Activated T-cell treated with anti-CD3 and anti-CD28 coated beads, Interleukin-2, amount 50 U/mL, for 4 hours (primary cell): ENCODE measurements at regions not wholly inside any gene's neighbourhood (a gene's known extent, or its start where the extent isn't known, plus 50 kb on each side); places are given as distances from the start of the nearest gene placed in this dataset.
"Not testable (repeated sequence)": the region's sequence is repeated elsewhere in the genome, so short reads cannot be mapped to it uniquely, and the experiment has no call there.

Experiments used
- ATAC-seq, 2 donors: fragments of 200-7000 bp; cut with Tn5 transposase; one replicate each; pipeline ENCODE4 v1.10.0; 2021
- DNase-seq: peaks from one replicate; pipeline ENCODE4 v3.0.0-alpha.2; 2020
- H3K27me3 Mint-ChIP-seq: one replicate; pipeline ENCODE4 v1.8.0; 2021; ENCODE audit warnings: low read depth, mixed read lengths
- H3K36me3 Mint-ChIP-seq: one replicate; pipeline ENCODE4 v1.8.0; 2022; ENCODE audit warnings: mixed read lengths; ENCODE audit not compliant: insufficient read depth
- H3K4me1 Mint-ChIP-seq: one replicate; pipeline ENCODE4 v1.8.0; 2021; ENCODE audit warnings: low read depth, mixed read lengths
- H3K4me3 Mint-ChIP-seq: one replicate; pipeline ENCODE4 v1.8.0; 2021; ENCODE audit warnings: mild to moderate bottlenecking, moderate library complexity, mixed read lengths
- H3K9me3 Mint-ChIP-seq: one replicate; pipeline ENCODE4 v1.8.0; 2021; ENCODE audit warnings: mixed read lengths

GRCh38 chr15:95615436-95615835 lies 715.1 kb upstream of the NR2F2 start:
- Mint-ChIP-seq H3K27me3 (no peaks in the 10 kb centered on the region), H3K4me1 (peaks cover 4% of the 10 kb centered on the region), H3K36me3 (no peaks in the 10 kb centered on the region), H3K4me3 (no peak overlapping the region), H3K9me3 (no peaks in the 10 kb centered on the region)
- ATAC-seq (no peak), DNase-seq (no peak)

- H3K36me3 Mint-ChIP-seq = no peaks in the 10 kb centered on the region
- H3K4me1 Mint-ChIP-seq = peaks cover 12% of the 10 kb centered on the region
- H3K27me3 Mint-ChIP-seq = no peaks in the 10 kb centered on the region
- DNase-seq (no peak), ATAC-seq (no peak)
- no peak overlapping the region for H3K4me3 Mint-ChIP-seq
- H3K9me3 Mint-ChIP-seq = no peaks in the 10 kb centered on the region
Measured at GRCh38 chr15:95616306-95616705, 714.2 kb upstream of the NR2F2 start.

GRCh38 chr15:95620934-95621579 lies 709.4 kb upstream of the NR2F2 start:
- Mint-ChIP-seq H3K27me3 (no peaks in the 10 kb centered on the region), H3K9me3 (peaks cover 17% of the 10 kb centered on the region), H3K4me1 (peaks cover 13% of the 10 kb centered on the region), H3K4me3 (no peak overlapping the region), H3K36me3 (no peaks in the 10 kb centered on the region)
- DNase-seq (no peak), ATAC-seq (peak; percentile 79 to 88)

DNA sequence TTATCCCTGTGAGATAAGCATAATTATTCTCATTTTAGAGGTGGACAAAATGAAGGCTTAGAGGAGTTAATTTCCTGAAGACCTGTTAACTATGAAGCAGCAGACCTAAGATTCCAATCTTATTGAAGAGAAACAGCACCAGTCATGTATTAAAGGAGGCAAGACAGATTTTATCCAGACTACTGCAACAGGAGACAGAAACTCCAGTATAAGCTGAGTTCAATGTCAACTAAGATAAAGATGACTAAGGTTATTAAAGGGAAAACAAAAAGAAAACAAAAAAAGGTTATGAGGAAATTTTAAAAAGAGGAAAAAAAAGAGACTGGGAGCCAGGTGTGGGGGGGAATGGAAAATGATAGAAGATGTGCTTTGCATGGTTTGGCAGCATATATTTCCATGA lies 707.7 kb upstream of the NR2F2 start:
- H3K36me3 Mint-ChIP-seq = no peaks in the 10 kb centered on the region
- ATAC-seq (no peak), DNase-seq (no peak)
- peaks cover 13% of the 10 kb centered on the region for H3K4me1 Mint-ChIP-seq
- H3K4me3 Mint-ChIP-seq = no peak overlapping the region
- peaks cover 3% of the 10 kb centered on the region for H3K27me3 Mint-ChIP-seq
- peaks cover 17% of the 10 kb centered on the region for H3K9me3 Mint-ChIP-seq

- H3K4me1 Mint-ChIP-seq = peaks cover 13% of the 10 kb centered on the region
- ATAC-seq = no peak
- H3K9me3 Mint-ChIP-seq = peaks cover 17% of the 10 kb centered on the region
- no peak for DNase-seq
- no peaks in the 10 kb centered on the region for H3K36me3 Mint-ChIP-seq
- H3K4me3 Mint-ChIP-seq = no peak overlapping the region
- peaks cover 3% of the 10 kb centered on the region for H3K27me3 Mint-ChIP-seq
Measured at GRCh38 chr15:95624100-95624499, 706.4 kb upstream of the NR2F2 start.

- ATAC-seq = no peak
- Mint-ChIP-seq H3K9me3 (peaks cover 17% of the 10 kb centered on the region), H3K27me3 (peaks cover 3% of the 10 kb centered on the region), H3K36me3 (no peaks in the 10 kb centered on the region), H3K4me1 (peaks cover 13% of the 10 kb centered on the region), H3K4me3 (no peak overlapping the region)
- DNase-seq = no peak
Measured at GRCh38 chr15:95624616-95625361, 705.7 kb upstream of the NR2F2 start.

DNA sequence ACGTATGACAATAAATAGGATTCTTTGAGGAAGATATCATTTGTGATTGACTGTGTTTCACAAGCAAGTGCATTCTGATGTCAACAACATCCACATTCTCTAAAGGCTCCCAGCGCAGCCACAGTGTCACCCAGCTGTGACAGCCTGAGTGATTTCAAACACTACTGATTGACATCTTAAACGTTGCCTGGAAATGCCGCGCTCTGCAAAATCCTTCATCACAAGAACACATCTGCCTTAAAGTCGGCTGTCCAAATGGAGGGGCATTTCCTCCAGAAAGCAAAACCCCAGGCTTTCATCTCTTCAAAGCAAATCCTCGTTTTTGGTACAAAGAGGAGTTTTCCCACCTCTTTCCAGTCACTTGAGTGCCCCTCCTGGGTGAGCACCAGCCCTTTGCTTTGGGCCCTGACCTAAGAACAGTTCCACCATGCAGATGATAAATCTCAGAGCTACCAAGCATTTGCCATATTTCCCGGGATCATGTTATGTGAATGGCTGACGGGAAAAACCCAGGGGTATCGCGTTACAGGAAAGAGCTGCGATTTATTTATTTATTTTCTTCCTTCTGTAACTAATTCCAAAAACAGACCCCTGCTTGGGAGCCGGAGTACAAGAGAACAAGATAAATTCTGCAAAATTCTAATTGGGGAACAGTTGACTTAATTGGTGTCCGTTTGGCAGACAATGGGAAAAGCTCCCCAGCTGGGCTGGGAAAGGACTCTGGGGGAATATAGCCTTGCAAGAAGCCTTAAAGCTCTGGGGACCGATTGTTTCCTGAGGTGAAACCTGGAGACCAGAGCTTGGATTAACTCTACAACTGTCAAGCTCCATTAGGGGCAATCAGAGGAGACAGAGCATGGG lies 703.8 kb upstream of the NR2F2 start:
- H3K9me3 Mint-ChIP-seq = peaks cover 23% of the 10 kb centered on the region
- DNase-seq (no peak), ATAC-seq (no peak)
- peaks cover 3% of the 10 kb centered on the region for H3K27me3 Mint-ChIP-seq
- no peaks in the 10 kb centered on the region for H3K4me1 Mint-ChIP-seq
- no peaks in the 10 kb centered on the region for H3K36me3 Mint-ChIP-seq
- H3K4me3 Mint-ChIP-seq = no peak overlapping the region

- Mint-ChIP-seq H3K4me3 (no peak overlapping the region), H3K27me3 (peaks cover 9% of the 10 kb centered on the region), H3K9me3 (peaks cover 7% of the 10 kb centered on the region), H3K4me1 (no peaks in the 10 kb centered on the region), H3K36me3 (no peaks in the 10 kb centered on the region)
- DNase-seq (no peak), ATAC-seq (no peak)
Measured at GRCh38 chr15:95629503-95630168, 700.9 kb upstream of the NR2F2 start.

DNA sequence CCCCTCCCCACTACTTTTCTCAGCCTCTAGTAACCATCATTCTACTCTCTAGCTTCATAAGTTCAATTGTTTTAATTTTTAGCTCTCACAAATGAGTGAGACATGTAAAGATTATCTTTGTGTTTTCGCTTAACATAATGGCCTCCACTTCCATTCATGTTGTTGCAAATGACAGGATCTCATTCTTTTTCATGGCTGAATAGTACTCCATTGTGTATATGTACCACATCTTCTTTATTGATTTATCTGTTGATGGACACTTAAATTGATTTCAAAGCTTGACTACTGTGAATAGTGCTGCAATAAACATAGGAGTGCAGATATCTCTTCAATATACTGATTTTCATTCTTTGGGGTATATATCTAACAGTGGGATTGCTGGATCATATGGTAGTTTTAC lies 699.8 kb upstream of the NR2F2 start:
- peaks cover 7% of the 10 kb centered on the region for H3K9me3 Mint-ChIP-seq
- H3K27me3 Mint-ChIP-seq = peaks cover 9% of the 10 kb centered on the region
- ATAC-seq = no peak
- H3K36me3 Mint-ChIP-seq = no peaks in the 10 kb centered on the region
- no peak overlapping the region for H3K4me3 Mint-ChIP-seq
- no peaks in the 10 kb centered on the region for H3K4me1 Mint-ChIP-seq
- DNase-seq = no peak

DNA sequence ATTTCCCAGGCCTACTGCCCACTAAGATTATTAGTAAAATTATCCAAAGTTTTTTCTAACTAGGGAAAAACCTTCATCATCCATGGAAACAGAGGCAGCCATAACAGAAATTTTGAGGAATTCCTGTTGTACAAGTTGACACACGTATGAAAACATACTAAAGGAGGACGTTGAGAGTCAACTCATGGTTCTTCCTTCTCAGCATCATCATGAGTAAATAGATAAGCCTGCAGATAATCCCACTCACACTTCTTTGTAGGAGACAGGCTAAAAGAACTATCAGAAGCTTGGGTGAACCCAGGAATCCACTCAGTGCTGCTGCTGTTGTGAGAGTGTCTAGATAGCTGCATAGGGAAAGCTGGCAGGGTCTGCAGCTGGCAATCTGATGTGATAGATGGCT lies 694.8 kb upstream of the NR2F2 start:
- no peak for DNase-seq
- Mint-ChIP-seq H3K36me3 (no peaks in the 10 kb centered on the region), H3K4me3 (no peak overlapping the region), H3K27me3 (peaks cover 6% of the 10 kb centered on the region), H3K4me1 (no peaks in the 10 kb centered on the region), H3K9me3 (peaks cover 4% of the 10 kb centered on the region)
- no peak for ATAC-seq

DNA sequence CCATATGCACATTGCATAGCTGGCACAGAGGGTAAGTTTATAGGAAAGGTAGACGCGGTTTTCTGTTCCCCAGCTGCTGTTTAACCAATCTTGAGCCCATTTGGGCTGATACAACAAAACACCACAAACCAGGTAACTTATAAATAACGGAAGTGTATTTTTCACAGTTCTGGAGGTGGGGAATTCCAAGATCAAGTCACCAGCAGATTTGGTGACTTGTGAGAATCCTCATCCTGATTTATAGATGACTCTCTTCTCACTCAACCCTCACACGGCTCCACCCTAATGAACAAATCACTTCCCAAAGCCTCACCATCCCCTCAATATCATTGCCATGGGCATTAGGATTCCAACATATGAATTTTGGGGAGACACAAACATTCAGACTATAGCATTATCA lies 694.4 kb upstream of the NR2F2 start:
- H3K36me3 Mint-ChIP-seq = no peaks in the 10 kb centered on the region
- ATAC-seq (no peak), DNase-seq (no peak)
- H3K27me3 Mint-ChIP-seq = peaks cover 6% of the 10 kb centered on the region
- no peaks in the 10 kb centered on the region for H3K9me3 Mint-ChIP-seq
- no peak overlapping the region for H3K4me3 Mint-ChIP-seq
- no peaks in the 10 kb centered on the region for H3K4me1 Mint-ChIP-seq

GRCh38 chr15:95637234-95637633 lies 693.3 kb upstream of the NR2F2 start:
- DNase-seq, H3K9me3 Mint-ChIP-seq, ATAC-seq, H3K36me3 Mint-ChIP-seq, H3K27me3 Mint-ChIP-seq, H3K4me1 Mint-ChIP-seq, H3K4me3 Mint-ChIP-seq: not testable (repeated sequence)

GRCh38 chr15:95639208-95639607 lies 691.3 kb upstream of the NR2F2 start:
- Mint-ChIP-seq H3K27me3 (no peaks in the 10 kb centered on the region), H3K4me3 (no peak overlapping the region), H3K9me3 (no peaks in the 10 kb centered on the region), H3K36me3 (no peaks in the 10 kb centered on the region), H3K4me1 (no peaks in the 10 kb centered on the region)
- DNase-seq (no peak), ATAC-seq (no peak)

GRCh38 chr15:95644100-95644875 lies 686.2 kb upstream of the NR2F2 start:
- Mint-ChIP-seq H3K27me3 (peaks cover 4% of the 10 kb centered on the region), H3K4me1 (no peaks in the 10 kb centered on the region), H3K36me3 (no peaks in the 10 kb centered on the region), H3K4me3 (no peak overlapping the region), H3K9me3 (no peaks in the 10 kb centered on the region)
- ATAC-seq (no peak), DNase-seq (no peak)
